ENCODE measurements at regions not wholly inside any gene's neighbourhood (a gene's known extent, or its start where the extent isn't known, plus 50 kb on each side); places are given as distances from the start of the nearest gene placed in this dataset.

DNA sequence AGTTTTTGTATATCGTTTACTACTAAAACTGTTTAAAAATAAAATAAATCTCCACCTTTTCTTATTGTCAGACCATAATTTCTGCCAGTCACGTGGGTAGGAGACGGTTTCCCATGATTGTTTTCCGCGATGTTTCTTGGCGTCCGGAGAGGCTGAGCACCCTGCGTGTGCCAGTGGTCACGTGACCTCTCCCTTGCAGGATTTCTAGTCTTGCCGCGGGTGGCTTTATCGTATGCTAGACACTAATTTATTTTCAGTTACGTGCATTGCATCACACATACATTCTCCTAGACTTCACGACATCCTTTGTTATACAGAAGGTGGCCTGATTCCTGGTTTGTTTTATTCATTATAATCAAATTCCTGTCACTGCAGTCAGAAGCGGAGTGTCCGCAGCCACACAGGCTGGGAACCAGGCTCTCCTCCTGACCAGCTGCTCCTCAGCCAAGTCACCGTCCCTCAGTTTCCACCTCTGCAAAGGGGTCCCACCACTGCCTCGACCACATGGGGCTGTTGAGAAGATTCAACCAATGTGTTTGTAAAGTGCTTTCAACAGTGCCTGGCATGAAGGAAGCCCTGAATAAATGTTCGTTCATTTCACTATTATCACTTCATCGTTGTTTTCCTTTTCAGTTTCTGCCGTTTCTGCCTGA, 203.2 kb upstream of the PPP2R2D start:
- no peak for FAIRE-seq

DNA sequence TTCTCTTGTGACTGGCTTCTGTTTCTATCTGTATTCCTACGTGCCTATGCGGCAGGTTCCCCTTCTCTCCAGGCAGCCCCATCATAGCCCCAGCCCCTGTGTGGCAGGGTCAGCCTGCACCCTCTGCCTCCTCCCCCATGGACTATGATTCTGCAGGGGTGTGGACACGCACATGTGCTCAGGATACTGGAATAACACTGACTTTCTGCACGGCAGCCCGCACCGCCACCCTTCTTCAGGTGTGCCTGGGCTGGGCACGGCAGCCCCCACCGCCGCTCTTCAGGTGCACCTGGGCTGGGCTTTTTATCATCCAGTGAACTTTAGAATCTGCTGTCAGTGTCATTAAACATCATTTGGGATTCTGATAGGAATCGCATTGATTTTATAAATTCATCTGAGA, 202.6 kb upstream of the PPP2R2D start:
- DNase-seq (ENCODE audit: insufficient read length, low spot score) (no peak), FAIRE-seq (no peak)

More for the DNA sequence above, 203.2 kb upstream of the PPP2R2D start:
- no peak for DNase-seq (ENCODE audit: insufficient read length, low spot score)

DNA sequence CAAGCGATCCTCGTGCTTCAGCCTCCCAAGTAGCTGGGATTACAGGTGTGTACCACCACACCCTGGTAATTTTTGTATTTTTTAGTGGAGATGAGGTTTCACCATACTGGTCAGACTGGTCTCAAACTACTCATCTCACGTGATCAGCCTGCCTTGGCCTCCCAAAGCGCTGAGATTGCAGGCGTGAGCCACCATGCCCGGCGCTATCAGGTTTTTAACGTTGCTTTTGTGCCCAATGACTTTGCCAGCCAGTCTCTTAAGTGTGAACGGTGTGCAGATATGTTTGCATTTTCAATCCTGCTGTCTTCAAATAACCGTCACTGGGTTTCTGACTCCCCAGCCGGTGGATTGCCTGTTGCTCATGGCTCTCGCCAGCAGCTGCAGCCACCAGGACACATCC, 201.8 kb upstream of the PPP2R2D start:
- FAIRE-seq (no peak), DNase-seq (ENCODE audit: insufficient read length, low spot score) (no peak)

DNA sequence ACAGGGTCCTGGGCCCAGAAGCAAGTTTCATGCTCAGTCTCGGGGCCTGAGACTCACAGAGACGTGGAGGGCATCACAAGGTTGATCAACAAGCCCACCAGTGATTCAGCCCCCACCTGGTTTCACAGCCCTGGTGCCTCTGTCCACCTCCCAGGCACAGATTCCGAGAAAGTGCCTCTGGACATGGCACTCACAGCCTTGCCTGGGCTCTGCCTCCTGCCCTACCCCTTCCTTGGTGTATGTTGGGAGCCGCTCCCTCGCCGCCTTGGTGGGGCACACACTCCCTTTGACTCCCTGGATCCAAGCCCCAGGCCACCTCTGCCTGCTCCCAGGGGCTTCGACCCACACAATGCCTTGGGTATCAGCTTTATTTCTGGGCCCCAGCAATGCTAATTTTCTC, 200.8 kb upstream of the PPP2R2D start:
- FAIRE-seq (no peak), DNase-seq (ENCODE audit: insufficient read length, low spot score) (no peak)

DNA sequence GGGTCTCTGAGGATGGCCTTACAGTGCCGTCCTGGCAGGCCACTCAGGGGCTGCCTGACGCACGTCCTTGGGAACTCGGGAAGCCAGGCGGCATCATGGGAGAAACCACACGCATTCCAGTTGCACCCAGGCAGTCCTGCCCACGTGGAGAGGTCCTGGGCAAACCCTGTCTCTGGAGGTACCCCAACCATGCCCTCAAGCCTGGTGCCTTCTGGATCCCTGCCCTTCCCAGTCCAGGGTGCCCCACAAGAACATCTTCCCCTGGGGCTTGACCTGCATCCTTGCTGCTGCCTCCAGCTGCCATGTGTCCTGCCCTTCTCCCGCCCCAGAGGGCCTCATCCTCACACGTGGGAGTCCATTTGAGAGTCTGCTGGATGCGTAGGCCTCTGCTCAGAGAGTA, 200.3 kb upstream of the PPP2R2D start:
- no peak for FAIRE-seq
- DNase-seq (ENCODE audit: insufficient read length, low spot score), result no peak

DNA sequence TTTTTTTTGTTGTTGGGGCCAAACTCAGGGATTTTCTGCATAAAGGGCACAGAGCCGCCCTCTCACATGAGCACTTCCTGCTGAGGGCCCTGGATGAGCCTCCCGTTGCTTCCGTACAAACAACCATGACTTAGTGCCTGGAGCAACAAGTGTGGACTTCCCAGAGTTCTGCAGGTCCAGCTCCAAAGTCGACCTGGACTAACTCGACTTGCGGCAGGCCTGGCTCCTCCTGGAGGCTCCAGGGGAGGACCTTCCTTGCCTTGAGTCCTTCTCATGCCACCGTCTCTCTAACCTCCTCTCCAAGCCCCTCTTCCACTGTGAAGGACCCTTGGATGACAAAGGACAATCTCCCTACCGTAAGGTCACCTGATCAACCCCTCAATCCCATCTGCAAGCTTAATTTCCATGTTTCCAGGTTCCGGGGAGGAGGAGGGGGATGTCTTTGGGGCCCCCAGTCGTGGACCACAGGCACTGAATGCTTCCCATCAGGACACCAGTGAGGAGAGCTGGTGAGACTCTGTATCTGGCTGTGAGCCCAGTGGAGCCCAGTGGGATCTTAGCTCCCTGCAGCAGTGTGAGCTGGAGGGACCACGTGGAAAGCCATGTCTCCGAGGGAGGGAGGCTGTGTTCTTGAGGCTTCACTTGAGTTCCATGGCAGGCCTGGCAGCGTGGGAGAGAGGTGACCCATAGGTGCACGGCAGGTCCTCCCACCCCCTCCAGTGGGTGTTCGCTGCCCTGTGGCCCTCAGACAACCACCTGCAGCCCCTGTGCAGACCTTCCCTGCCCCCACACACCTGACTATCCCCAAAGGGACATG, 199.5 kb upstream of the PPP2R2D start:
- FAIRE-seq (no peak), DNase-seq (ENCODE audit: insufficient read length, low spot score) (no peak)

DNA sequence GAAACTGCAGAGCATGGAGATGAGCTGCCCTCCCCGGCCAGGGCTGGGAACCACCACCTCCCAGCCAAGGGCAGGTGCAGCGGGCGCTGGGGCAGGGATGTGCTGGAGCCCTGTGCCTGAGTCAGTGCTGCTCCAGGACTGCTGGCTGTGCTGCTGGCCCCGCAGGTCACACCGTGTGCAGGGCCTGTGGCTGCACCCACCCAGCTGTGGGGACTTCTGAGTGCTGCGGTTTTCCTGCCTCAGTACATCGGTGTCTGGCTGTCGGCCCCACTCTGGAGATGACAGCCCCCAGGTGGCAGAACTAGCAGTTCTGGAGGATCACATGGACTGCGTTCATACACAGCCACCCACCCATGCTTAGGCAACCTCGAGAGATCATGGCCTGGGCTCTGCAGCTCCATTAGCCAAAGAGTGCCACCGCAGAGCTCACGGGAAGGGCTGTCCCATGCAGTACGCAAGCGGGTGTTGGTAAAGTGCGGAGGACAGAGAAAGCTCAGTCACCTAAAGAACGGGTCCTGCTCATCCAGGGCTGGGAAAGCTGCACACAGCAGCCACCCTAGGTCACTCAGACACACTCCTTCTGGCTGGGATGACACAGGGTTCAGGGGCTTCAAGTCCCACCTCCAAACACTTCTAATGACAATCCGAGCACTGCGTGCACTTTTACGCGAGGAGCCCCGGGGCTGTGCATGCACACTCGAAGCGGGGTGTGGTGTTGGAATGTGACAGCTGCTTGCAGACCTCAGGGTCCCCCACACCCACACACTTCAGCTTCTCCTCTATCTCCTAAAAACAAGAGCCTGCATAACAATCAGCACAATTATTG, 198.1 kb upstream of the PPP2R2D start:
- no peak for FAIRE-seq

DNA sequence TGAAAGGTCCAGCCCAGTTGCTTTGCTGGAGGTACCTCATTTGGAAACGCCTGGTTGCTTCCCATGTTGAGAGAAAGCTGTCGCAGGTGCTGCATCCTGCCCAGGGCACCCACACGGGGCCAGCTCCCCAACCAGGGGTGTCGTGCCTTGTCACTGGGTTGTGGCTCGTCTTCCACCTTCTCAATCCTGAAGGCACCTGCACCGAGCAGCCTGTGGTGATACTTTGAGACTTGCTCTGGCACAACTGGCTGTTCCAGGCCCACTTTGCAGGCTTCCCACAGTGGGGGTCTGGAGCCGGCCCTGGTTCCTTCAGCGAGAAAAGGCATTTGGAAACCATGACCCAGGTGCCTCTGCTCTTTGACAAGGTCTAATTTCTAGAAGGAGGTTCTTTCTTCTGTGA, 197.3 kb upstream of the PPP2R2D start:
- DNase-seq (ENCODE audit: insufficient read length, low spot score), result no peak
- no peak for FAIRE-seq

More for the DNA sequence above, 198.1 kb upstream of the PPP2R2D start:
- DNase-seq (ENCODE audit: insufficient read length, low spot score), result no peak

DNA sequence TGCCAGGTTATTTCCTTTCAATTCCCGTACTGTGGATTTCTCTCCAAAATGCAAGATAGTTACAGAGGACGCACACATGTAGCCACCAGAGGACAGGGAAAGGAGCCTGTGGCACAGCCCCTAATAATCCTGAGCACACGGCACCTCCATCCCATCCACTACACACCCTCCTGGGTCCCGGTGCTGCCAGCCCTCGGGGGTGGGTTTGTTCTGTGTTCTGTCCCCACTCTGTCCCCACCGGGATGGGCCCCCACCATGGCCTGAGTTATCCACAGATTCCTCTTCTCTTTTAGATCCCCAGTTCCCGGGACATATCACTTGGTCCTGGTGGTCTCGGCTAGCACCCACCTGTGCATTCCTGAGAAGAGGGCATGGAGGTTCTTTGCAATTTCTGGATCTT, 196.9 kb upstream of the PPP2R2D start:
- no peak for FAIRE-seq
- DNase-seq (ENCODE audit: insufficient read length, low spot score), result no peak

DNA sequence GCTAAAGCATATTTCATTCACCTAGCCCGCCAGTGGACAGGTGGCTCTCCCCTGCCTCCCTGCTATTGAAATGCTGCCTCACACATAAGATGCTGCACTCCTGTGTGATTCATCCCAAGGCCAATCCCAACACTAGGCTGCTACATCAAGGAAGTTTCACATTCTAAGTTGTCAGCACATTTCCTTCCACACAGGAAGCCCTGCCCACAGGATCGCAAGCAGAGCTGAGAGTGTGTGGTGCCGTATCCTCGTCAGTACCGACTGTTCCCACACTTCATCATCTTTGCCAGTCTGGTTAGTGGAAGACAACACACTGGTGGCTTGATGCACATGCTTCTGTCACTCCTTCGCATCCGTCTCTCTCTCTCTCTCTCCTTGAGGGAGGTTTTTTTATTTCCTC, 194.3 kb upstream of the PPP2R2D start:
- FAIRE-seq (no peak), DNase-seq (ENCODE audit: insufficient read length, low spot score) (no peak)

DNA sequence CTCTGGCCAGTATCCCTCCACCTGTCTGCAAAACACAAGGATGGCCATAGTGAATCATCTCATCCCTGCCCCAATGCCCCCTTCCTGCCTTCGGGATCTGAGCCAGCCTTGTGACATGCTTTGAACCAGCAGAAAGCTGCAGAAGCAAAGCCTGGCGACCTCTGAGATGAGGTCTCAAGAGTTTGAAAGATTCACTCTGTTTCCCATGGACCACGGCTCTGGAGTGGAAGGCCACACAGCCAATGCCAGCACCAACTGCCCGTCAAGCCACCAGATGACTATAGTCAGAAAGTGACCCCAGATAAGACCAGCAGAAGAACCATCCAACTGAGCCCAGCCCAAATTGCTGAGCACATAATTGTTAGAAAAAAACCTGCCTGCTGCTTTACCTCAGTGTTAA, 193.9 kb upstream of the PPP2R2D start:
- DNase-seq (ENCODE audit: insufficient read length, low spot score) (no peak), FAIRE-seq (no peak)

DNA sequence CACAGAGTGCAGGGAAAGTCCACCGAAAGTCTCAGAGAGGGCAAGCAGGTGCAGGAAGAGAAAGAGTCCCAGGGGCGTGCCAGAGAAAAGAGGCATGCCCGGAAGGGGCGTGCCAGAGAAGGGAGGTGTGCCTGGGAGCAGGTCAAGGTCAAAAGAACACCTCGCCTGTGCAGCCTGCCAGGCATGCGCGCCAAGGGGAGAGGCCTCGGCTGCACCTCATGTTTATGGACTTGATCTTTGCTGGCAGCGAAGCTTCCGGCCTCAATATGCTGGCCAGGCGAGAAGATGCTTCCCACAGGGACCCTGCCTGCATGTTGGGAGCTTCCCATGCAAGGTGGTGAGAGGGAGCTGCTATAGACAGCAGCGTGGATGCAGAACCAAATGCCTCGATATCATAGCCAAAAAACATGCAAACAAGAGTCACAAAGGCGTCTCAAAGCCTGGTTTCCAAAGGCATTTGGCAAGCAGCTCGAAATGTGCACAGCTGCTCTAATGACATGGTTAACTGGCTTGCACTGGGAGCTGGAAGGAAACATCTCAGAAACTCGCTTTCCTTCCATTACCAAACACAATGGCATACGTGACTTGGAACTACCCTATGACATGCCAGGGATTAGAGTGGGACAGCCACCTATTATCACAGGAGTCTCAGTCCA, 192.5 kb upstream of the PPP2R2D start:
- DNase-seq (ENCODE audit: insufficient read length, low spot score), result no peak
- no peak for FAIRE-seq

DNA sequence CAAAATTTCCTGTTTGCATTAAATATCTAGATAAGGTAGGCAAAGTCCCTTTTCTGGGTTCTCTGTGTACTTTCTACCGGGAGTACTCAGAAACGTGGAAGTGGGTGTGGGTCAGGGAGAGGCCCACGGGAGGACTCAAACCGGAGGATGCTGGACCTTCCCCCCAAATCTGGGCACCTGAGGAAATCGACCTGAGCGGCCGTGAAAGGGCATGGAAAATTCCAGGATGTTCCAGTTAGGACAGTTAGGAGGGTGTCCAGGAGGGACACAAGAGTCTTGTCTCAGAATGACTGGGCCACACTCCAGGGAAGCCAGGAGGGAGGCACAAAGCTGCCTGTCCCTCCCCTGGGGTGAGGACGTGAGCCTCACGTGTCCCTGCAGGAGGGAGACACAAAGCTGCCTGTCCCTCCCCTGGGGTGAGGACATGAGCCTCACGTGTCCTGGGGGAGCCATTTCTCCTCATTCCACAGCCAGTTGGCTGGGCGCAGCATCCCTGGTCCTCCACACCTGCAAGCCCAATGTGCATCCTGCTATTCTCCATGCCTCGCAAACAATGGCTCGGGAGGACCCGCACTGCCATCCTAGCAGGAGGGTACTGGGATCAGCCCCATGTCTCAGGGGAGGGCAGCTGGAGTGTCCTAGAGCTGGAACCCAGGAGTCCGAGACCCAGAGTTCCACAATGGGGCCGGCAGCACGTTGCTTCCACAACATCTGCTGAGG, 190.5 kb upstream of the PPP2R2D start:
- FAIRE-seq (no peak), DNase-seq (ENCODE audit: insufficient read length, low spot score) (no peak)

DNA sequence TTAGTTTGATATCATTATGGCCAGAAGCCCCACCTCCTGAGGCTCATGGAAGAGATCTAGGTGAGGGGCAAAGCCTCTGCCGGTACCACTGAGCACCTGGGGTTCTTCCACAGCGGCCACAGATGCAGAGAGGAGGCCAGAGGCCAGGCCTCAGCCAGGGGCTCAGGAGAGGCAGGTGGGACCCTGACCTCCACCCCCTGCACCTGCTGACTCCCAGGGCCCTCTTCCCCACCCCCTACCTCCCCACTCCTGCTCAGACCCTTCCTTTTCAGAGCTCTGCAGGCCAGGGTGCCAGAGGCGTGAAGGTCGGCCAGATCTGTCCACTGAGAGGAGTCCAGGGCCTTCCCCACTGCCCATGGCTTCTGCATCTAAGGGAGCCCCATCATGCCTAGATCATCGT, 178.7 kb upstream of the PPP2R2D start:
- FAIRE-seq (no peak), DNase-seq (ENCODE audit: insufficient read length, low spot score) (no peak)

DNA sequence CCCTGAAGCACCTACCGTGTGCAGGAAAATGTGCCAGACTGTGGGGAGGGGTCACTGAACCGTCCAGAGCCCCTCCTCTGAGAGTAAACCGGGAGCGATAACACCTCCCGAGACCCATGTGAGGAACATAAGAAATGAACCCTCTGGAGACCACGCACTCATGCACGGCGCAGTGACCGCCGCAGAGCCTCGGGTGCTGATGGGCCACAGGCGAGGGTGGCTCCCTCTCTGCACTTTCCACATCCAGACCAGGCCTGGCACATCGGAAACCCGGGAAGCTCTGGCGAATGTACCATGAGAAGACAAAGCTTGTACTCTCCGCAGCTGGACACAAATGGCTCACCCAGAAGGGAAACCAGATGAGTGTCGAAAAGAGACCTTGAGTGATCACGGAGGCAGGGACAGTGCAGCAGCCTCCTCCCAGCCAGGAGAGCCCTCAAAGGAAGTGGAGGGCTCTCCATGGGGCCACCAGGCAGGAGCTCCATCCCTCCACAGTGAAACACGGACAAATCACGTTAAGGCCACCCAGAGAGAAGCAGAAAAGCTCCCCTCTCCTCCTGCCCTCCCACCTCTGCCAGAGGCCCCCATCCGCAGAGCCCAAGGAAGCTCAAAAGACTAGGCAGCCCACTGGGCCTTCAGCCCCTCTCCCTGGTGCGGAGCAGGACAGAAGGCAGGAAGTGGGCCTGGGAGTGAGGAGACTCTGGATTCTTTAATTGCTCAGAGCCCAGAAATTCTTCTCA, 178.1 kb upstream of the PPP2R2D start:
- FAIRE-seq, result no peak

DNA sequence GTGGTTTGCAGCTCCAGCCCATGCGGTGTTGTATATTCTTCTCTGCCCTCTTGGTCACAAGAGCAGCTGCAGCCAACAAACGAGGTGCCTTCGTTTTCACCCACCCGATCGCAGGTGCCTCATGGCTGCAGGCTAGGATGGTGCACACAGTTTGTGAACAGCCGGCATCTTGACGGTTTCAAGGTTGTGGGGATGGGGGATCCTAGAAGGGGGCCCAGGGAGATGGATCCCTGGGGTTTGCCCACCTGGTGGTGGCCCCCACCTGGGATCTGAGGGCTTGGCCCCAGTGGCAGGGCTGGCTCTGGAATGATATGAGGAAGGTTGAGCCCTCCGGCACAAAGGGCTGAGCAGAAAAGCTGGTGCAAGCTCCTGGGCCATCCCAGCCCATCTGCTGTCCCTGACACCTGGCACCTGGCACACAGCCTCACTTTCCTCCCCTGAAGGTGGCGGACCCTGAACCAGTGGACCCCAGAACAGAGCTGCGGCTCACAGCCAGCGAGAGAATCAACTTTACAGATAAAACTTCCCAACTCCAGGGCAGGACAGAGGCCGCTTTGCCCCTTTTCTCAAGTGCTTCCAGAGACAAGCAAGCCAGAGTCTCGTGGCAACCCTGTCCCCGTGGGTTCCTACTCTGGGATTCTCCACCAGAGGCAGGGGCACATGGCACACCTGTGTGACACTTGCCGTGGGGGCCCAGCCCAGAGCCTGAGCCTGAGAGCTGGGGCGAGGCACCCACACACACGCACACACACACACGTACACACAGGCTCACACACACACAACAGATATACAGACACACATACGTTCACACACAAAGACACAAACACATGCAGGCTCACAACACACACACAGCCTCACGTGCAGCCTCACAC, 177.3 kb upstream of the PPP2R2D start:
- FAIRE-seq (no peak), DNase-seq (ENCODE audit: insufficient read length, low spot score) (no peak)

More for the DNA sequence above, 178.1 kb upstream of the PPP2R2D start:
- DNase-seq (ENCODE audit: insufficient read length, low spot score), result no peak

DNA sequence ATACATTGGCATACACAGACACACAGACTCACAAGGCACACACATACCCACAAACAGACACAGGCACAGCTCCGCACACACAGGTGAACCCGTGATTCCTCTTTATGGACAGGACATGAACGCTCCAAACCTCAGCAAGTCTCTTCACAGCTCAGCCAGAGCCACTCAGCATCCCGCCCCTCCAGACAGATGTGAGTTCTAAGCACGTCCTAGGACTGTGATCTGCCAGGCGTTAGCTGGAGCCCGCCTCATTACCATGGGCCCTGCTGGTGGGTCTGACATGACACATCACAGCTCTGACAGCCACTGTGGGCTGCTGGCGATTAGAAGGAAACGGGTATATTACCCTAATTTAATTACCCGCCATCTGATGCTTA, 176.7 kb upstream of the PPP2R2D start:
- FAIRE-seq (no peak), DNase-seq (ENCODE audit: insufficient read length, low spot score) (no peak)

DNA sequence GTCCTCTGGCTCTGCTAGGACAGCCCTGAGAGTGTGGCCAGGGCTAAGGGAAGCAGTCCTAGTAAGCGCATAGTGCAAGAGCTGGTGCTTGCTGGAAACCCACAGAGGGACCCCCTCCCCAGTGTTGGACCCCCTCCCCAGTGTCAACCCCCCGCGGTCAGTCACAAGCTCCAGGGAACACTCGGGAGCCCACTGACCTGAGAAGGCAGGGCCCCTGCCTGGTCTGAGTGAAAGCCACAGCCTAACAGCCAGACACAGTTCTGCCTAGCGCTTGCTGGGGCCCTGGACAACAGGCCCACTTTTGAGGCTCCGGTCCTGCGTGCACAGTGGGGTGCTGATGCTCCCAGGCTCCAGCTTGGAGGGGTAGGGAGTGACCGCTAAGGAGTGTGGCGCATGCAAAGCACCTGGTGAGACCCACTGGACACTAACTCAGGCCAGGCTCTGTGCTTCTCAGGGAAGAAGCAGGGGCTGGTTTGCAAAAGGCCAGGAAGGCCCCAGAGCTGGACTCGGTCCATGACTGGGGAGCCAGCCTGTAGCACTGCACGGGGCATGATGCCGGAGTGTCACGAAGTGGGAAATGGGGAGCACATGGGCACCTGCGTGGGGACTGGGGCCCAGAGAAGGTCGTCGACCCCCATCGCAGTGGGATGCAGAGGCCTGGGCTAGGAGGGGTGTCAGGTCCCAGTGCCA, 175.8 kb upstream of the PPP2R2D start:
- DNase-seq (ENCODE audit: insufficient read length, low spot score) (no peak), FAIRE-seq (no peak)
